Endothelial cell of umbilical vein (primary cell): ENCODE measurements at regions not wholly inside any gene's neighbourhood (a gene's known extent, or its start where the extent isn't known, plus 50 kb on each side); places are given as distances from the start of the nearest gene placed in this dataset.

Source experiments
- BruUV-seq: library from RNA; stranded (reverse); fragments of 400-500 nt; replicated peaks from 2 replicates; lab custom pipeline; 2021; lab: Mats Ljungman, UMichigan
- CTCF ChIA-PET: fragments of 300-600, 350-600 bp; sonication (Branson Sonifier 250); formaldehyde crosslinking; loops from one replicate; lab custom pipeline; 2021; ENCODE audit warnings: antibody characterized with exemption, inconsistent platforms; lab: Charles Lee
- POLR2A ChIA-PET: fragments of 300-600, 350-600 bp; sonication (Branson Sonifier 250); formaldehyde crosslinking; loops from one replicate; lab custom pipeline; 2021; ENCODE audit warnings: antibody characterized with exemption, inconsistent platforms; lab: Charles Lee
- DNase-seq: peaks from one replicate; pipeline ENCODE4 v3.0.0-alpha.2; 2011; ENCODE audit warnings: low read depth, low spot score
- FAIRE-seq: peaks from 2 replicates; lab custom pipeline; 2011; peaks lifted over from hg19 to GRCh38; lab: Jason Lieb, UNC
- H2AFZ ChIP-seq: 2 replicates; pipeline ENCODE4 v1.6.0; 2012; ENCODE audit warnings: low read depth, low read length, control low read depth, inconsistent platforms
- H3K27ac ChIP-seq: 2 replicates; pipeline ENCODE4 v1.5.1; 2011; ENCODE audit warnings: low read depth, mild to moderate bottlenecking, control low read depth, low read length, moderate library complexity; ENCODE audit not compliant: insufficient read depth
- H3K27me3 ChIP-seq, 2 experiments: 2 replicates each; pipeline versions ENCODE4 v1.6.0 to v1.6.1; 2011; ENCODE audit warnings: low read length in 2 of 2, mixed read lengths in 1 of 2; ENCODE audit not compliant: control insufficient read depth in 2 of 2, insufficient read depth in 2 of 2
- H3K36me3 ChIP-seq, 2 experiments: 2 replicates in 1 of 2; 3 replicates in 1 of 2; pipeline ENCODE4 v1.5.1; 2011; ENCODE audit warnings: low read length in 2 of 2, mild to moderate bottlenecking in 1 of 2, moderate library complexity in 1 of 2; ENCODE audit not compliant: control insufficient read depth in 2 of 2, insufficient read depth in 2 of 2; ENCODE audit errors: extremely low read depth in 1 of 2
- H3K4me1 ChIP-seq: 3 replicates; pipeline ENCODE4 v1.5.1; 2011; ENCODE audit warnings: mild to moderate bottlenecking, low read length; ENCODE audit not compliant: control insufficient read depth, insufficient read depth; ENCODE audit errors: extremely low read depth
- H3K4me2 ChIP-seq: 2 replicates; pipeline ENCODE4 v1.6.1; 2011; ENCODE audit warnings: low read length, control low read depth, mixed read lengths; ENCODE audit not compliant: insufficient read depth
- H3K4me3 ChIP-seq, 3 experiments: fragments of 200-600 bp in 1 of 3; sonication (generic), shearing (Covaris generic) in 1 of 3; replicated peaks in 1 of 3; 2 replicates each; pipeline ENCODE4 v1.5.1; 2011 to 2016; ENCODE audit warnings: control low read depth in 3 of 3, low read length in 3 of 3, mild to moderate bottlenecking in 2 of 3, inconsistent platforms in 1 of 3, low read depth in 1 of 3, moderate library complexity in 1 of 3; ENCODE audit not compliant: insufficient read depth in 1 of 3
- H3K79me2 ChIP-seq: 2 replicates; pipeline ENCODE4 v1.6.0; 2012; ENCODE audit warnings: low read length, inconsistent platforms; ENCODE audit not compliant: control insufficient read depth, insufficient read depth
- H3K9ac ChIP-seq: replicated peaks from 2 replicates; pipeline ENCODE3; 2011; ENCODE audit warnings: low read length, control low read depth; ENCODE audit not compliant: insufficient read depth; ENCODE audit errors: extremely low read depth
- H3K9me1 ChIP-seq: replicated peaks from 3 replicates; pipeline ENCODE4 v1.6.0; 2011; ENCODE audit warnings: mild to moderate bottlenecking, low read length; ENCODE audit not compliant: control insufficient read depth, insufficient read depth; ENCODE audit errors: extremely low read depth
- H3K9me3 ChIP-seq: replicated peaks from 2 replicates; pipeline ENCODE4 v1.5.1; 2012; ENCODE audit warnings: low read length, inconsistent platforms; ENCODE audit not compliant: control insufficient read depth, insufficient read depth
- H4K20me1 ChIP-seq: replicated peaks from 2 replicates; pipeline ENCODE3; 2011; ENCODE audit warnings: mild to moderate bottlenecking, low read length; ENCODE audit not compliant: control insufficient read depth, insufficient read depth; ENCODE audit errors: extremely low read depth
- CTCF ChIP-seq, 2 donors: IDR thresholded peaks; 1 replicate in 1 of 2; 2 replicates in 1 of 2; pipeline ENCODE4 v1.5.1; 2011; ENCODE audit warnings: low read length in 2 of 2, mild to moderate bottlenecking in 2 of 2, moderate library complexity in 2 of 2, control low read depth in 1 of 2, inconsistent platforms in 1 of 2, low read depth in 1 of 2; ENCODE audit not compliant: insufficient read depth in 1 of 2; ENCODE audit errors: extremely low read depth in 1 of 2
- EZH2 ChIP-seq: IDR thresholded peaks from 2 replicates; pipeline ENCODE4 v1.6.1; 2012; ENCODE audit warnings: borderline replicate concordance, low read depth, mild to moderate bottlenecking, moderate library complexity, low read length, inconsistent platforms; ENCODE audit not compliant: severe bottlenecking
- FOS ChIP-seq: IDR thresholded peaks from 2 replicates; pipeline ENCODE4 v1.6.1; 2011; ENCODE audit warnings: mild to moderate bottlenecking, low read length, moderate library complexity, borderline replicate concordance; ENCODE audit not compliant: insufficient read depth
- GATA2 ChIP-seq: IDR thresholded peaks from 2 replicates; pipeline ENCODE4 v1.7.0; 2011; ENCODE audit warnings: low read depth, mild to moderate bottlenecking, moderate library complexity, mixed read lengths, low read length; ENCODE audit not compliant: insufficient read length, insufficient read depth
- JUN ChIP-seq: IDR thresholded peaks from 2 replicates; pipeline ENCODE4 v1.6.1; 2011; ENCODE audit warnings: borderline replicate concordance, low read depth; ENCODE audit not compliant: insufficient read length, insufficient read depth
- MAX ChIP-seq: IDR thresholded peaks from 2 replicates; pipeline ENCODE4 v1.6.1; 2011; ENCODE audit not compliant: insufficient read depth, insufficient read length
- MYC ChIP-seq: IDR thresholded peaks from one replicate; pipeline ENCODE4 v1.6.1; 2011; ENCODE audit warnings: mild to moderate bottlenecking, low read depth, low read length
- POLR2A ChIP-seq: IDR thresholded peaks from 2 replicates; pipeline ENCODE4 v1.6.1; 2012; ENCODE audit warnings: low read depth, mild to moderate bottlenecking, control low read depth, low read length
- POLR2AphosphoS5 ChIP-seq: IDR thresholded peaks from 2 replicates; pipeline ENCODE4 v1.6.1; 2012; ENCODE audit warnings: low read depth, mild to moderate bottlenecking, control low read depth, low read length, moderate library complexity; ENCODE audit not compliant: insufficient read depth
- dilution Hi-C: fragments of 300-500 bp; cut with MboI; formaldehyde crosslinking; loops from one replicate; pipeline ENCODE4 v1.15.0; 2019; ENCODE audit warnings: low sequenced_read_pairs; ENCODE audit not compliant: extremely low pct_ligation_motif_present
- intact Hi-C: fragments of 100-400 bp; cut with micrococcal nuclease; formaldehyde crosslinking; loops from one replicate; pipeline ENCODE4 v1.10.0; 2022

- POLR2A ChIA-PET, result no interaction called here
- no peaks in the 10 kb centered on the region for H4K20me1 ChIP-seq
- H3K4me1 ChIP-seq, result no peaks in the 10 kb centered on the region
- intact Hi-C loops, result no loop called here
- H3K9ac ChIP-seq, result no peak overlapping the region
- H3K4me2 ChIP-seq, result no peak overlapping the region
- DNase-seq, result no peak
- H3K9me1 ChIP-seq, result no peaks in the 10 kb centered on the region
- H3K79me2 ChIP-seq, result no peaks in the 10 kb centered on the region
- TF ChIP-seq POLR2A (no peak), GATA2 (no peak), MYC (no peak), MAX (no peak), JUN (no peak)
- CTCF ChIA-PET, result no interaction called here
- dilution Hi-C loops, result no loop called here
- H3K27ac ChIP-seq, result no peak overlapping the region
- no peaks in the 10 kb centered on the region for H3K9me3 ChIP-seq
- no peak overlapping the region for H2AFZ ChIP-seq
- H3K36me3 ChIP-seq, result no peaks in the 10 kb centered on the region
- H3K4me3 ChIP-seq, result no peak overlapping the region
- no TSS peak for BruUV-seq
- no peak for FAIRE-seq
- no peaks in the 10 kb centered on the region for H3K27me3 ChIP-seq
Measured at GRCh38 chr3:181382656-181383055, 329.1 kb upstream of the SOX2 start.

GRCh38 chr3:181379278-181379677 is 332.4 kb upstream of the SOX2 start:
- CTCF ChIA-PET, result interaction anchor here (1.1 kb wide), 1 partner anchor 125 kb away, joined by 3 read pairs; no protein-coding TSS in a partner anchor
- dilution Hi-C loops, result no loop called here
- no TSS peak for BruUV-seq

More at GRCh38 chr3:181379278-181379677, 332.4 kb upstream of the SOX2 start:
- Histone ChIP-seq H3K9ac (no peak overlapping the region), H3K4me2 (no peak overlapping the region), H4K20me1 (no peaks in the 10 kb centered on the region), H2AFZ (no peak overlapping the region), H3K27me3 (no peaks in the 10 kb centered on the region), H3K79me2 (no peaks in the 10 kb centered on the region), H3K9me3 (no peaks in the 10 kb centered on the region), H3K4me1 (no peaks in the 10 kb centered on the region), H3K36me3 (no peaks in the 10 kb centered on the region), H3K9me1 (no peaks in the 10 kb centered on the region), H3K4me3 (no peak overlapping the region), H3K27ac (no peak overlapping the region)
- DNase-seq (no peak), FAIRE-seq (no peak)
- POLR2A ChIA-PET, result no interaction called here
- TF ChIP-seq JUN, result no peak
- no peak for TF ChIP-seq CTCF (IDR thresholded peaks at IDR 0.05; ENCODE audit: extremely low read depth in 1 of 2, insufficient read depth in 1 of 2, low read depth in 1 of 2, low read length in 2 of 2)
- no peak for TF ChIP-seq MYC
- TF ChIP-seq POLR2AphosphoS5, result no peak
- TF ChIP-seq FOS, result no peak
- no peak for TF ChIP-seq GATA2
- no peak for TF ChIP-seq MAX
- no peak for TF ChIP-seq EZH2
- no peak for TF ChIP-seq POLR2A
- intact Hi-C loops, result no loop called here
